OCI-LY1 (cell line): ENCODE measurements at regions not wholly inside any gene's neighbourhood (a gene's known extent, or its start where the extent isn't known, plus 50 kb on each side); places are given as distances from the start of the nearest gene placed in this dataset.

Source experiments
- H2AFZ ChIP-seq: fragments of 200-600 bp; sonication (generic), shearing (Covaris generic); 2 replicates; pipeline ENCODE4 v1.6.0; 2014; ENCODE audit warnings: antibody characterized with exemption, mild to moderate bottlenecking, low read length
- H3F3A ChIP-seq: fragments of 200-600 bp; sonication (generic), shearing (Covaris generic); 2 replicates; pipeline ENCODE4 v1.6.0; 2014; ENCODE audit warnings: mild to moderate bottlenecking, antibody characterized with exemption, low read length, moderate library complexity; ENCODE audit not compliant: insufficient read depth
- H3K27ac ChIP-seq: fragments of 200-600 bp; sonication (generic); 2 replicates; pipeline ENCODE4 v1.5.1; 2014; ENCODE audit warnings: low read length, mixed run types, mild to moderate bottlenecking, low read depth; ENCODE audit not compliant: poor library complexity, severe bottlenecking
- H3K27me3 ChIP-seq: fragments of 200-600 bp; sonication (generic); 2 replicates; pipeline ENCODE4 v1.6.0; 2014; ENCODE audit warnings: antibody characterized with exemption, mild to moderate bottlenecking, low read length, moderate library complexity; ENCODE audit not compliant: insufficient read depth
- H3K36me3 ChIP-seq: fragments of 200-600 bp; sonication (generic); 2 replicates; pipeline ENCODE4 v1.6.1; 2014; ENCODE audit warnings: mild to moderate bottlenecking, antibody characterized with exemption, low read length, moderate library complexity, mixed read lengths; ENCODE audit not compliant: insufficient read depth
- H3K4me1 ChIP-seq: fragments of 200-600 bp; sonication (generic); 2 replicates; pipeline ENCODE4 v1.5.1; 2014; ENCODE audit warnings: mild to moderate bottlenecking, low read length, moderate library complexity; ENCODE audit not compliant: insufficient read depth, severe bottlenecking
- H3K4me2 ChIP-seq: fragments of 200-600 bp; sonication (generic), shearing (Covaris generic); 2 replicates; pipeline ENCODE4 v1.6.1; 2014; ENCODE audit warnings: low read length
- H3K4me3 ChIP-seq: fragments of 200-600 bp; sonication (generic); 2 replicates; pipeline ENCODE4 v1.5.1; 2014; ENCODE audit warnings: low read length, low read depth, mild to moderate bottlenecking, mixed read lengths; ENCODE audit not compliant: poor library complexity, severe bottlenecking
- H3K79me2 ChIP-seq: fragments of 200-600 bp; shearing (Covaris generic); 2 replicates; pipeline ENCODE4 v1.6.1; 2016; ENCODE audit warnings: mixed run types, low read length, mixed read lengths; ENCODE audit not compliant: insufficient read depth
- H3K9ac ChIP-seq: fragments of 200-600 bp; sonication (generic), shearing (Covaris generic); 2 replicates; pipeline ENCODE4 v1.6.1; 2014; ENCODE audit warnings: mild to moderate bottlenecking, low read length, mixed read lengths
- H3K9me2 ChIP-seq: fragments of 200-600 bp; sonication (generic), shearing (Covaris generic); 2 replicates; pipeline ENCODE4 v1.6.1; 2014; ENCODE audit warnings: low read depth, mild to moderate bottlenecking, low read length, mixed read lengths
- H3K9me3 ChIP-seq: fragments of 200-600 bp; shearing (Covaris generic); 2 replicates; pipeline ENCODE4 v1.6.1; 2014; ENCODE audit warnings: low read length, mixed read lengths
- H4K20me1 ChIP-seq: fragments of 200-600 bp; sonication (generic), shearing (Covaris generic); 2 replicates; pipeline ENCODE4 v1.6.0; 2016; ENCODE audit warnings: mild to moderate bottlenecking, low read length; ENCODE audit not compliant: insufficient read depth
- CTCF ChIP-seq: fragments of 200-600 bp; sonication (generic), shearing (Covaris generic); IDR thresholded peaks from 2 replicates; pipeline ENCODE4 v1.5.1; 2017; ENCODE audit warnings: mild to moderate bottlenecking, antibody characterized with exemption, low read length, moderate library complexity, mixed read lengths
- EZH2 ChIP-seq: fragments of 200-600 bp; sonication (generic), shearing (Covaris generic); IDR thresholded peaks from 2 replicates; pipeline ENCODE4 v1.8.0; 2017; ENCODE audit warnings: borderline replicate concordance, mixed run types, mild to moderate bottlenecking, antibody characterized with exemption, low read length, moderate library complexity, mixed read lengths

DNA sequence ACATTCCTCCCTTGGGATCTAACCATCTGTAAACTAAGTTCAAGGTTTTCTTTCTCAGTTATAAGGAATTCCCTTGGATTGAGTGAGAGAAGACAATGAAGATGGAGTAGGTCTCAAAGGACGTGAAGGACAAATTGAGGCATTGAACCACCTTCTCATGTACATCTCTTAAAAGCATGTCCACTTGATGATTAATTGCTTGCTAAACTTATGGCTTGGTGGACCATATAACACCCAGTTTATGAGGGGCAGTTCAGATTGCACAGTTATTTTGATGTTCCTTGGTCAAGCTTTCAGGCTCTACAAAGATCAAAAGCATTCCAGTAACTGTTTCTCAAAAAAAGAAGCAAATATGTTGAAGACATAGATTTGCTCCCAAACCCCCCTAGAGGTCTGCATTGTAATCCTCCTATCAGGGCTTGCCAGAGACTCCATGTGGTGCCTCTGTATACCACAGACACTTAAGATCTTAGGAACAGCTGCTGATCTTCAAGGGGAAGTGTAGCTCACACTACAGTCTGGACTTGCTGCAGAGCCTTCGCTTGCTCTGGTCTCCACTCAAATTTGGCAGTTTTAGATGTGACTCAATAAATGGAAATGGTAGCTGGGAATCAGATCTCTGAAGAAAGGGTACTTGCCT lies 56.9 kb upstream of the ALDH1A1 start:
- Histone ChIP-seq H3K27me3 (no peaks in the 10 kb centered on the region), H3K9me3 (no peaks in the 10 kb centered on the region), H3K4me3 (no peak overlapping the region), H3K4me1 (no peaks in the 10 kb centered on the region), H2AFZ (no peak overlapping the region), H3F3A (no peaks in the 10 kb centered on the region), H3K9me2 (no peaks in the 10 kb centered on the region), H3K36me3 (no peaks in the 10 kb centered on the region), H3K79me2 (no peaks in the 10 kb centered on the region), H4K20me1 (no peaks in the 10 kb centered on the region), H3K27ac (no peak overlapping the region), H3K4me2 (no peak overlapping the region), H3K9ac (no peak overlapping the region)
- no peak for TF ChIP-seq EZH2
- no peak for TF ChIP-seq CTCF

DNA sequence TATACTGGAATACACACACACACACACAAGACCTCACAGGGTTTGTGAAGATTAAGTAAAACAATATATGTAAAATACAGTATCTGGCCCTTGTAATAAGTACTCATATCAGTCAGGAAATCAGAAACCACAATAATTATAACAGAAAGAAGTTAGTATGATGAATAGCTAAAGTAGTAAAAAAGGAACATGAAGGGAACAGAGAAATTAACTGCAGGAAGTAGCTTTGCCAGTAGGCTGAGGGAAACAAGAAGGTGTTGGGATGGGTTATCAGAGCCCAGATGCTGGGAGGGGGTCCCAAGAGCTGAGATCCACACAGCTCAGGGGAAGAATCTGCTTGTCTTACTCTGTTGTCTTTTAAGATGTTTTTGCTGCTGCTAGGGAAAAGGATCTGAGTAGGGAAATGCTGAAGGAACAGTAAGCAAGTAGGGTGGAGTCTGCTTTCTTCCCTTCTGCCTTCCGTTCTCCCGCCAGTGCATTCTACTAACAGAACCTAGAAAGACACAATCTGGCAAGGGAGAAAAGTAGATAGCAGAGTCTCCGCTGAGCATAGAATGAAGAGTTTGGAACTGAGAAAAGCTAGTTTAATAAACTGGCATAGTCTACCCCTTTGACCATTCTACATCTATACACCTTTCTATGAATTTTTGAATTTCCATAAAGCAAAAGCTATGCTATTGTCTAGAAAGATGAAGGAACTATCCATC lies 55.3 kb upstream of the ALDH1A1 start:
- Histone ChIP-seq H3K27ac (no peak overlapping the region), H3K4me2 (no peak overlapping the region), H3K36me3 (no peaks in the 10 kb centered on the region)

DNA sequence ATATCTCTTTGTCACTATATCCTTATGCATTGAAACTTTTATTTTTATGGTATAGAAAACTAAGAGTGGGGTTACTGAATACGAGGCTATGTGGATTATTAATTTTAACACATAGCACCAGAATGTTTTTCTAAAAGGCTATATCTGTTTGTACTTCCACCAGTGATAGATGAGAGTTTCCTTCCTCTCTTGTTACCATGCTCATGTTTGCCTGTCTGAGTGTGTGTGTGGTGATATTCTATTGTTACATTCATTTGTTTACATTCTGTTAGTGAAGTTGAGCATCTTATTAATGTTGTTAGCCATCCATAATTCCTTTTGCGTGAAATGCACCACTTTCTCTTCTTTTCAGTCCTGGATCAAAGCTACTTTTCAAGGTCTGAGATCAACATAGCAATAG lies 54.1 kb upstream of the ALDH1A1 start:
- H3K79me2 ChIP-seq = no peaks in the 10 kb centered on the region
- H3K36me3 ChIP-seq = no peaks in the 10 kb centered on the region
- H3K4me2 ChIP-seq = no peak overlapping the region
- H3K4me1 ChIP-seq = no peaks in the 10 kb centered on the region
- H3K9ac ChIP-seq = no peak overlapping the region
- no peaks in the 10 kb centered on the region for H3K9me2 ChIP-seq
- no peak overlapping the region for H3K4me3 ChIP-seq
- TF ChIP-seq EZH2 (no peak), CTCF (no peak)
- no peaks in the 10 kb centered on the region for H3K9me3 ChIP-seq
- H3F3A ChIP-seq = no peaks in the 10 kb centered on the region
- H3K27me3 ChIP-seq = no peaks in the 10 kb centered on the region
- no peak overlapping the region for H3K27ac ChIP-seq
- H4K20me1 ChIP-seq = no peaks in the 10 kb centered on the region
- H2AFZ ChIP-seq = no peak overlapping the region

More for the DNA sequence above, 55.3 kb upstream of the ALDH1A1 start:
- Histone ChIP-seq H3K9me2 (no peaks in the 10 kb centered on the region), H2AFZ (no peak overlapping the region), H3K9me3 (no peaks in the 10 kb centered on the region), H3K4me3 (no peak overlapping the region), H3K4me1 (no peaks in the 10 kb centered on the region), H4K20me1 (no peaks in the 10 kb centered on the region), H3K9ac (no peak overlapping the region), H3F3A (no peaks in the 10 kb centered on the region), H3K79me2 (no peaks in the 10 kb centered on the region), H3K27me3 (no peaks in the 10 kb centered on the region)
- TF ChIP-seq EZH2 (no peak), CTCF (no peak)
